DOHH2 (cell line): ENCODE measurements at regions not wholly inside any gene's neighbourhood (a gene's known extent, or its start where the extent isn't known, plus 50 kb on each side); places are given as distances from the start of the nearest gene placed in this dataset.

Experiments used
- H3F3A ChIP-seq: fragments of 200-600 bp; sonication (generic), shearing (Covaris generic); 2 replicates; pipeline ENCODE4 v1.6.0; 2016; ENCODE audit warnings: antibody characterized with exemption, mild to moderate bottlenecking; ENCODE audit not compliant: control insufficient read depth, insufficient read depth
- H3K27ac ChIP-seq: fragments of 200-600 bp; sonication (generic); 2 replicates; pipeline ENCODE4 v1.5.1; 2014; ENCODE audit warnings: low read depth, mild to moderate bottlenecking, low read length, moderate library complexity
- H3K27me3 ChIP-seq: fragments of 200-600 bp; sonication (generic); 2 replicates; pipeline ENCODE4 v1.6.1; 2014; ENCODE audit warnings: mild to moderate bottlenecking, low read length, mixed read lengths; ENCODE audit not compliant: control insufficient read depth
- H3K36me3 ChIP-seq: fragments of 200-600 bp; sonication (generic); 2 replicates; pipeline ENCODE4 v1.6.1; 2014; ENCODE audit warnings: mild to moderate bottlenecking, low read length, moderate library complexity, mixed read lengths; ENCODE audit not compliant: control insufficient read depth
- H3K4me1 ChIP-seq: fragments of 200-600 bp; sonication (generic); 2 replicates; pipeline ENCODE4 v1.6.1; 2014; ENCODE audit warnings: mild to moderate bottlenecking, low read length, mixed read lengths; ENCODE audit not compliant: control insufficient read depth
- H3K4me2 ChIP-seq: fragments of 200-600 bp; sonication (generic); 2 replicates; pipeline ENCODE4 v1.6.0; 2014; ENCODE audit warnings: mild to moderate bottlenecking, low read length, moderate library complexity
- H3K4me3 ChIP-seq: fragments of 200-600 bp; sonication (generic); 2 replicates; pipeline ENCODE4 v1.5.1; 2014; ENCODE audit warnings: mild to moderate bottlenecking, low read length, mixed read lengths
- H3K79me2 ChIP-seq: fragments of 200-600 bp; sonication (generic); 2 replicates; pipeline ENCODE4 v1.6.1; 2014; ENCODE audit warnings: mild to moderate bottlenecking, low read length, mixed read lengths; ENCODE audit not compliant: control insufficient read depth
- H3K9me2 ChIP-seq: fragments of 200-600 bp; sonication (generic); replicated peaks from 2 replicates; pipeline ENCODE4 v1.6.1; 2014; ENCODE audit warnings: mild to moderate bottlenecking, low read length, mixed read lengths; ENCODE audit not compliant: control insufficient read depth
- H3K9me3 ChIP-seq: fragments of 200-600 bp; sonication (generic); 2 replicates; pipeline ENCODE4 v1.6.1; 2014; ENCODE audit warnings: antibody characterized with exemption, low read length, mixed read lengths; ENCODE audit not compliant: control insufficient read depth, insufficient read depth
- H4K20me1 ChIP-seq: fragments of 200-600 bp; sonication (generic); 2 replicates; pipeline ENCODE4 v1.6.0; 2014; ENCODE audit warnings: low read depth, mild to moderate bottlenecking, antibody characterized with exemption, low read length, moderate library complexity; ENCODE audit not compliant: control insufficient read depth, insufficient read depth
- CTCF ChIP-seq: fragments of 200-600 bp; sonication (generic); IDR thresholded peaks from one replicate; pipeline ENCODE4 v1.5.1; 2014; ENCODE audit warnings: antibody characterized with exemption, mild to moderate bottlenecking, low read depth, low read length; ENCODE audit not compliant: poor library complexity, severe bottlenecking
- EZH2phosphoT487 ChIP-seq: fragments of 200-600 bp; sonication (generic); IDR thresholded peaks from 2 replicates; pipeline ENCODE4 v1.6.1; 2017; ENCODE audit warnings: borderline replicate concordance, mild to moderate bottlenecking, antibody characterized with exemption, low read length, moderate library complexity, mixed read lengths

DNA sequence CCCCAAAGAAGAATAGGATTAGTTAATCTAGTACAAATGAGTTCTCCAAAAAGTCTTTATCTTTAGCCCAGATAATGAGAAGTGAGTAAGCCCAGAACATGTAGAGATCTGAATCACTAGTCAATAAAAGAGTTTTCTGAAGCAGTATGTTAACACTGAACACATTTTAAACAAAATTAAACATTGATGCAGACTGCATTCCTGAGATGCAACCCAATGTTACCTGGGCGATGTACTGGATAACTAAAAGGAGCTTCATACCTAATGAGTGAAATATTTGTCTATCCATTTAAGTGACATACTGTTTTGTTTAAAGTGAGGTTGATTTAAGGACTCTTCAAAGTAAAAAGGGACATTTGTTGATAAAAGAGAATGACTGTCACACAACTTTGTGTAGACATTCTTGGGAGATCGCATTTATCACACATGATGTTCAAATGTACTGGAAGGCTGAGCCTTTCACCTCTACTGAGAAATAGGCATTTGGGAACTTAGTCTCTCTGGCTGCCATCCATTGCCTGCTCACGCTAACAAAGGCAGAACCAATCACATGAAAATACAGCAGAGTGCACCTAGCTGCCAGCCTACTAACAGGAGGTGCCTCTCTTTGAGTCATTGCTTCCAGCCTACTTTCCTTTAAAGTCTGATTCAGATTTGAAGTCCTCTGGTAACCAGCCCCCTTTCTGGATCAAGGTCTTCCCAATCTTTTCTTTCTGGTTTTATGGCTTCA is 287.7 kb downstream of the BTG1 start:
- H3K79me2 ChIP-seq: no peaks in the 10 kb centered on the region
- no peak overlapping the region for H3K4me2 ChIP-seq
- no peaks in the 10 kb centered on the region for H4K20me1 ChIP-seq
- no peaks in the 10 kb centered on the region for H3K9me3 ChIP-seq
- H3K4me1 ChIP-seq: no peaks in the 10 kb centered on the region
- H3K9me2 ChIP-seq: no peaks in the 10 kb centered on the region
- no peaks in the 10 kb centered on the region for H3F3A ChIP-seq
- 0 out of 2 replicates have a peak, but pooled peaks cover 2% of the 10 kb centered on the region for H3K27me3 ChIP-seq
- H3K27ac ChIP-seq: no peak overlapping the region
- TF ChIP-seq EZH2phosphoT487 (no peak), CTCF (no peak)
- no peak overlapping the region for H3K4me3 ChIP-seq
- H3K36me3 ChIP-seq: no peaks in the 10 kb centered on the region

DNA sequence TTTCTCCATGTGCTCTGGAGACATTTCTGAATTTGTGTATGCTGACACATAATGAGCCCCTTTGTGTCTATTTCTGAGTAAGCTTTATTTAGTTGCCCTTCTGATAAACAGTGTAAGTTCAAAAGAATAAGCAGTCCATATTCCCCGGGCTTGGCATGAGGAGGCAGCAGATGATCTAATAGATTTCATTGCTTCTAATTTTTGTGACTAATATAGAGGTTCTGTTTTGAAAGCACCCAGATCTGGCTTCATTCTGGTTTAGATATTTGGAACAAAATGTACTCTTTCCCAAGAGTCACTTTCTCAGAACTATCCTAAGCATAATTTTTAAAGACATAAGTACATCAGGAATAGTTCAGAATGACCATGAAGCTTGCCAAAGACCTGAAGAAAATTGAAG is 290.9 kb downstream of the BTG1 start:
- Histone ChIP-seq H3K27ac (no peak overlapping the region), H3F3A (no peaks in the 10 kb centered on the region), H3K4me2 (no peak overlapping the region), H3K36me3 (no peaks in the 10 kb centered on the region), H4K20me1 (no peaks in the 10 kb centered on the region), H3K4me3 (no peak overlapping the region), H3K9me2 (no peaks in the 10 kb centered on the region), H3K4me1 (no peaks in the 10 kb centered on the region), H3K9me3 (no peaks in the 10 kb centered on the region), H3K27me3 (0 out of 2 replicates have a peak, but pooled peaks cover 2% of the 10 kb centered on the region), H3K79me2 (no peaks in the 10 kb centered on the region)
- TF ChIP-seq CTCF: no peak
- TF ChIP-seq EZH2phosphoT487: no peak

GRCh38 chr12:91853350-91854127 is 292.1 kb downstream of the BTG1 start:
- no peaks in the 10 kb centered on the region for H3K36me3 ChIP-seq
- no peak overlapping the region for H3K4me3 ChIP-seq
- TF ChIP-seq CTCF (no peak), EZH2phosphoT487 (no peak)
- no peaks in the 10 kb centered on the region for H3F3A ChIP-seq
- no peaks in the 10 kb centered on the region for H4K20me1 ChIP-seq
- H3K27ac ChIP-seq: no peak overlapping the region
- no peaks in the 10 kb centered on the region for H3K4me1 ChIP-seq
- no peaks in the 10 kb centered on the region for H3K9me2 ChIP-seq
- 0 out of 2 replicates have a peak, but pooled peaks cover 2% of the 10 kb centered on the region for H3K27me3 ChIP-seq
- H3K9me3 ChIP-seq: no peaks in the 10 kb centered on the region
- no peaks in the 10 kb centered on the region for H3K79me2 ChIP-seq
- no peak overlapping the region for H3K4me2 ChIP-seq
